GM19468 (cell line): ENCODE measurements at regions not wholly inside any gene's neighbourhood (a gene's known extent, or its start where the extent isn't known, plus 50 kb on each side); places are given as distances from the start of the nearest gene placed in this dataset.
"Not testable (repeated sequence)": the region's sequence is repeated elsewhere in the genome, so short reads cannot be mapped to it uniquely, and the experiment has no call there.

ENCODE experiments used
- ATAC-seq: cut with Tn5 transposase; IDR thresholded peaks from one replicate; pipeline ENCODE4 v1.9.1; 2021; ENCODE audit warnings: mild to moderate bottlenecking, moderate library complexity, moderate number of reproducible peaks; ENCODE audit not compliant: unreplicated experiment; ENCODE audit errors: extremely low read depth

GRCh38 chr1:188517139-188517538 is 1688.4 kb downstream of the PLA2G4A start:
- no peak for ATAC-seq

GRCh38 chr1:188551176-188551575 is 1722.4 kb downstream of the PLA2G4A start:
- no peak for ATAC-seq

- ATAC-seq, result no peak
These were observed 1728.3 kb downstream of the PLA2G4A start for GRCh38 chr1:188557053-188557452.

GRCh38 chr1:188582911-188583532 is 1754.3 kb downstream of the PLA2G4A start:
- no peak for ATAC-seq

- ATAC-seq, result no peak
These were observed 1755.4 kb downstream of the PLA2G4A start for GRCh38 chr1:188584119-188584518.

- no peak for ATAC-seq
These were observed 1761.9 kb downstream of the PLA2G4A start for GRCh38 chr1:188590641-188591040.

- ATAC-seq, result no peak
These were observed 1765.9 kb downstream of the PLA2G4A start for GRCh38 chr1:188594542-188595235.

GRCh38 chr1:188599313-188599712 is 1770.6 kb downstream of the PLA2G4A start:
- ATAC-seq, result no peak

GRCh38 chr1:188611432-188611831 is 1782.7 kb downstream of the PLA2G4A start:
- ATAC-seq, result no peak

GRCh38 chr1:188615321-188615720 is 1786.6 kb downstream of the PLA2G4A start:
- ATAC-seq, result no peak

- ATAC-seq, result no peak
These were observed 1791.5 kb downstream of the PLA2G4A start for GRCh38 chr1:188620236-188620635.

GRCh38 chr1:188641566-188642211 is 1812.9 kb downstream of the PLA2G4A start:
- ATAC-seq, result no peak

- ATAC-seq, result no peak
These were observed 1814.0 kb downstream of the PLA2G4A start for GRCh38 chr1:188642704-188643103.

GRCh38 chr1:188652678-188653077 is 1823.9 kb downstream of the PLA2G4A start:
- no peak for ATAC-seq

GRCh38 chr1:188655966-188656365 is 1821.7 kb downstream of the BRINP3 start:
- ATAC-seq, result not testable (repeated sequence)

- no peak for ATAC-seq
These were observed 1817.1 kb downstream of the BRINP3 start for GRCh38 chr1:188660572-188660971.

- ATAC-seq, result no peak
These were observed 1812.2 kb downstream of the BRINP3 start for GRCh38 chr1:188665477-188665876.

- no peak for ATAC-seq
These were observed 1809.6 kb downstream of the BRINP3 start for GRCh38 chr1:188668083-188668482.

- no peak for ATAC-seq
These were observed 1807.8 kb downstream of the BRINP3 start for GRCh38 chr1:188669728-188670382.

- no peak for ATAC-seq
These were observed 1806.8 kb downstream of the BRINP3 start for GRCh38 chr1:188670837-188671236.

GRCh38 chr1:188672153-188672552 is 1805.5 kb downstream of the BRINP3 start:
- ATAC-seq, result no peak
